ENCODE measurements at regions not wholly inside any gene's neighbourhood (a gene's known extent, or its start where the extent isn't known, plus 50 kb on each side); places are given as distances from the start of the nearest gene placed in this dataset.
"Not testable (repeated sequence)": the region's sequence is repeated elsewhere in the genome, so short reads cannot be mapped to it uniquely, and the experiment has no call there.

- DNase-seq (ENCODE audit: low read depth): no peak
These were observed 408.7 kb upstream of the PITX2 start for GRCh38 chr4:111031596-111031995.

GRCh38 chr4:111037591-111038360, 414.9 kb upstream of the PITX2 start:
- DNase-seq (ENCODE audit: low read depth): no peak

GRCh38 chr4:111040904-111041303, 418.0 kb upstream of the PITX2 start:
- DNase-seq (ENCODE audit: low read depth): no peak

- DNase-seq (ENCODE audit: low read depth): no peak
These were observed 420.4 kb upstream of the PITX2 start for GRCh38 chr4:111043286-111043685.

GRCh38 chr4:111045992-111046391, 423.1 kb upstream of the PITX2 start:
- DNase-seq (ENCODE audit: low read depth): no peak

GRCh38 chr4:111046811-111047210, 423.9 kb upstream of the PITX2 start:
- no peak for DNase-seq (ENCODE audit: low read depth)

GRCh38 chr4:111048316-111048715, 425.4 kb upstream of the PITX2 start:
- no peak for DNase-seq (ENCODE audit: low read depth)

GRCh38 chr4:111064342-111064993, 441.6 kb upstream of the PITX2 start:
- no peak for DNase-seq (ENCODE audit: low read depth)

GRCh38 chr4:111066001-111066400, 443.1 kb upstream of the PITX2 start:
- DNase-seq (ENCODE audit: low read depth): no peak

- no peak for DNase-seq (ENCODE audit: low read depth)
These were observed 443.6 kb upstream of the PITX2 start for GRCh38 chr4:111066447-111066846.

GRCh38 chr4:111066887-111067286, 444.0 kb upstream of the PITX2 start:
- no peak for DNase-seq (ENCODE audit: low read depth)

- DNase-seq (ENCODE audit: low read depth): no peak
These were observed 446.0 kb upstream of the PITX2 start for GRCh38 chr4:111068883-111069282.

GRCh38 chr4:111070390-111070789, 447.5 kb upstream of the PITX2 start:
- no peak for DNase-seq (ENCODE audit: low read depth)

- DNase-seq (ENCODE audit: low read depth): no peak
These were observed 451.7 kb upstream of the PITX2 start for GRCh38 chr4:111074523-111075114.

GRCh38 chr4:111076299-111076698, 453.4 kb upstream of the PITX2 start:
- DNase-seq (ENCODE audit: low read depth): not testable (repeated sequence)

- no peak for DNase-seq (ENCODE audit: low read depth)
These were observed 485.3 kb upstream of the PITX2 start for GRCh38 chr4:111108153-111108552.

GRCh38 chr4:111113591-111113990, 490.7 kb upstream of the PITX2 start:
- DNase-seq (ENCODE audit: low read depth): no peak

- no peak for DNase-seq (ENCODE audit: low read depth)
These were observed 493.0 kb upstream of the PITX2 start for GRCh38 chr4:111115881-111116280.

- no peak for DNase-seq (ENCODE audit: low read depth)
These were observed 497.3 kb upstream of the PITX2 start for GRCh38 chr4:111120191-111120590.

- no peak for DNase-seq (ENCODE audit: low read depth)
These were observed 503.5 kb upstream of the PITX2 start for GRCh38 chr4:111126340-111126739.

GRCh38 chr4:111127841-111128240, 505.0 kb upstream of the PITX2 start:
- no peak for DNase-seq (ENCODE audit: low read depth)

GRCh38 chr4:111128327-111128726, 505.4 kb upstream of the PITX2 start:
- no peak for DNase-seq (ENCODE audit: low read depth)

- no peak for DNase-seq (ENCODE audit: low read depth)
These were observed 513.6 kb upstream of the PITX2 start for GRCh38 chr4:111136438-111136837.

Measured in activated T-helper 9 cell treated with anti-CD3 and anti-CD28 coated beads, Interleukin-2, amount 50 U/mL, for 16 hours (primary cell).